Glutamatergic neuron (in vitro differentiated cells): ENCODE measurements at regions not wholly inside any gene's neighbourhood (a gene's known extent, or its start where the extent isn't known, plus 50 kb on each side); places are given as distances from the start of the nearest gene placed in this dataset.

Experiments
- DNase-seq: peaks from one replicate; pipeline ENCODE4 v3.0.0; 2022
- H3K27ac Mint-ChIP-seq: one replicate; pipeline ENCODE4 v1.8.0; 2020; ENCODE audit warnings: mild to moderate bottlenecking, mixed read lengths, inconsistent platforms; ENCODE audit not compliant: unreplicated experiment
- H3K27me3 Mint-ChIP-seq: one replicate; pipeline ENCODE4 v1.8.0; 2020; ENCODE audit warnings: mild to moderate bottlenecking, moderate library complexity, mixed read lengths, inconsistent platforms; ENCODE audit not compliant: unreplicated experiment
- H3K36me3 Mint-ChIP-seq: one replicate; pipeline ENCODE4 v1.8.0; 2020; ENCODE audit warnings: mild to moderate bottlenecking, mixed read lengths, inconsistent platforms; ENCODE audit not compliant: unreplicated experiment
- H3K4me1 Mint-ChIP-seq: one replicate; pipeline ENCODE4 v1.8.0; 2020; ENCODE audit warnings: mild to moderate bottlenecking, low read depth, mixed read lengths, inconsistent platforms; ENCODE audit not compliant: unreplicated experiment
- H3K4me3 Mint-ChIP-seq: one replicate; pipeline ENCODE4 v1.8.0; 2020; ENCODE audit warnings: mild to moderate bottlenecking, mixed read lengths, inconsistent platforms; ENCODE audit not compliant: unreplicated experiment
- H3K9me3 Mint-ChIP-seq: one replicate; pipeline ENCODE4 v1.8.0; 2020; ENCODE audit warnings: mild to moderate bottlenecking, moderate library complexity, mixed read lengths, inconsistent platforms; ENCODE audit not compliant: unreplicated experiment
- TF ChIP-seq, protein P1 (sequence below): fragments of 200-600 bp; sonication (generic); IDR thresholded peaks from one replicate; pipeline ENCODE4 v1.5.0; 2021; ENCODE audit not compliant: partially characterized antibody, unreplicated experiment

DNA sequence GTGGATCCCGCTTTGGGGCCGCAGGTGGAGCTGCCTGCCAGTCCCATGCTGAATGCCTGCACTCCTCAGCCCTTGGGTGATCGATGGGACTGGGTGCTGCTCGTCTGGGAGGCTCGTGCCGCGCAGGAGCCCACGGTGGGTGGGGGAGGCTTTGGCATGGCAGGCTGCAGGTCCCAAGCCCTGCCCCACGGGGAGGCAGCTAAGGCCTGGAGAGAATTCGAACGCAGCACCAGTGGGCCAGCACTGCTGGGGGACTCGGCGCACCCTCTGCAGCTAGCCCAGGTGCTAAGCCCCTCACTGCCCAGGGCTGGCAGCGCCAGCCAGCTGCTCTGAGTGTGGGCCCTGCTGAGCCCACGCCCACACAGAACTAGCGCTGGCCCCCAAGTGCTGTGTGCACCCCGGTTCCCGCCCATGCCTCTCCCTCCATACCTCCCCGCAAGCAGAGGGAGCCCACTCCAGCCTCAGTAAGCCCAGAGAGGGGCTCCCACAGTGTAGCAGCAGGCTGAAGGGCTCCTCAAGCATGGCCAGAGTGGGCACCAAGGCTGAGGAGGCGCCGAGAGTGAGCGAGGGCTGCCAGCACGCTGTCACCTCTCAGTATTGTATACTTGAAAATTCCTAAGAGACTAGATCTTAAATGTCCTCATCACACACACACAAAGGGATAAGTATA is 1654.2 kb upstream of the SLC39A10 start:
- DNase-seq = no peak
- Mint-ChIP-seq H3K27ac (no peak overlapping the region), H3K27me3 (peaks cover 2% of the 10 kb centered on the region), H3K4me1 (no peaks in the 10 kb centered on the region), H3K9me3 (no peaks in the 10 kb centered on the region), H3K36me3 (peaks cover 6% of the 10 kb centered on the region), H3K4me3 (no peak overlapping the region)
- TF ChIP-seq, protein P1, sequence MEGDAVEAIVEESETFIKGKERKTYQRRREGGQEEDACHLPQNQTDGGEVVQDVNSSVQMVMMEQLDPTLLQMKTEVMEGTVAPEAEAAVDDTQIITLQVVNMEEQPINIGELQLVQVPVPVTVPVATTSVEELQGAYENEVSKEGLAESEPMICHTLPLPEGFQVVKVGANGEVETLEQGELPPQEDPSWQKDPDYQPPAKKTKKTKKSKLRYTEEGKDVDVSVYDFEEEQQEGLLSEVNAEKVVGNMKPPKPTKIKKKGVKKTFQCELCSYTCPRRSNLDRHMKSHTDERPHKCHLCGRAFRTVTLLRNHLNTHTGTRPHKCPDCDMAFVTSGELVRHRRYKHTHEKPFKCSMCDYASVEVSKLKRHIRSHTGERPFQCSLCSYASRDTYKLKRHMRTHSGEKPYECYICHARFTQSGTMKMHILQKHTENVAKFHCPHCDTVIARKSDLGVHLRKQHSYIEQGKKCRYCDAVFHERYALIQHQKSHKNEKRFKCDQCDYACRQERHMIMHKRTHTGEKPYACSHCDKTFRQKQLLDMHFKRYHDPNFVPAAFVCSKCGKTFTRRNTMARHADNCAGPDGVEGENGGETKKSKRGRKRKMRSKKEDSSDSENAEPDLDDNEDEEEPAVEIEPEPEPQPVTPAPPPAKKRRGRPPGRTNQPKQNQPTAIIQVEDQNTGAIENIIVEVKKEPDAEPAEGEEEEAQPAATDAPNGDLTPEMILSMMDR = no peak

DNA sequence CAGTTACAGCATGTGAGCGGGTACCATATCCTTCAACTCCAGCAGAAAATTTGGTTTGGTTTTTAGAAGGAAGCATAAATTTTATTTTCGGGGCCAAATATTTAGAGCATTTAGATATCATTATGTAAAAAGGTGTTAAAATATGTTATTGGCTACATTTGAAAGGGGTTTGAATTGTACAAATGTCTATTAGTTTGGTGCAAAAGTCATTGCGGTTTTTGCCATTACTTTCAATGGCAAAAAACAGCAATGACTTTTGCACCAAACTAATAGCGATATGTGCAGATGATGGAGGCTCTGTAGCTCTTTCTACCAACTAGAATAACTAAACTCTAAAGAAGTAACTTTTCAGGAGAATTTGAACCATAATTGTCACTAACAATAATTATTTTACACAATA is 1666.2 kb upstream of the SLC39A10 start:
- Mint-ChIP-seq H3K9me3 (no peaks in the 10 kb centered on the region), H3K27ac (no peak overlapping the region), H3K27me3 (no peaks in the 10 kb centered on the region), H3K36me3 (peaks cover 4% of the 10 kb centered on the region), H3K4me3 (no peak overlapping the region), H3K4me1 (no peaks in the 10 kb centered on the region)
- TF ChIP-seq, protein P1 = no peak
- DNase-seq = no peak

DNA sequence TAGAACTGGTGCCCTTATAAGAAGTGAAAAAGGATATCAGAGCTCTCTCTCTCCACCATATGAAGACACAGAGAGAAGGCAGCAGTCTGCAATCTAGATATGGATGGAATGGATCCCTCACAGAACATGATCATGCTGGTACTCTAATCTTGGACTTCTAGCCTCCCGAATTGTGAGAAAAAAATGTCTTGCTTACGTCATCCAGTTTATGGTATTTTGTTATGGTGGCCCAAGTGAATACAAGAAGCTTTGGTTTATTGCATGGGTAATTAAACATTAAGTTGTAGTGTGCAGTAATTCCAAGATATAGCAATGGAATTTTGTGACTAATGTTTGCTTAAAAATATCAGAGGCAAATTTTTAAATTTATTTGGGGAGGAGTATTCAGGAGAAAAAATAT is 1667.4 kb upstream of the SLC39A10 start:
- Mint-ChIP-seq H3K27ac (no peak overlapping the region), H3K36me3 (peaks cover 4% of the 10 kb centered on the region), H3K4me1 (peaks cover 1% of the 10 kb centered on the region), H3K9me3 (no peaks in the 10 kb centered on the region), H3K27me3 (no peaks in the 10 kb centered on the region), H3K4me3 (no peak overlapping the region)
- DNase-seq = no peak
- TF ChIP-seq, protein P1 = no peak

DNA sequence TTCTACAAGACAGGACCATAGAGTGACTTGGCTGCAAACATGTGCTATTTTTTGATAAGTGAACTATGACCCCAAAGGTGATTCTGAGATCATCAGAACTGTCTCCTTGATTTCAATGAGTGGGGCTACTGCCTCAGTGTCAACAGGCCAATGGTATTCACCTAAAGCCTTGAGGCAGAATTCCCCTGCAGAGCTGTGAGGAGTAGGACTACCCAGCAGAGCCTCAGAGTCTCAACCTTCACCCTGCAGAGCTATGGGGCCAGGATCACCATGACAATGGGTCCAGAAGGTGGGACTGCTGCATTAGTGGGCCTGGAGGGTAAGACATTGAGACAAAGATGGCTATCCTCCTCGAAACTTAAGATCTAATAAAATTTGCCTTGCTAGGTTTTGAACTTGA is 1668.2 kb upstream of the SLC39A10 start:
- Mint-ChIP-seq H3K27ac (no peak overlapping the region), H3K36me3 (peaks cover 4% of the 10 kb centered on the region), H3K4me1 (peaks cover 6% of the 10 kb centered on the region), H3K4me3 (no peak overlapping the region), H3K27me3 (no peaks in the 10 kb centered on the region), H3K9me3 (no peaks in the 10 kb centered on the region)
- no peak for DNase-seq
- TF ChIP-seq, protein P1 = no peak

DNA sequence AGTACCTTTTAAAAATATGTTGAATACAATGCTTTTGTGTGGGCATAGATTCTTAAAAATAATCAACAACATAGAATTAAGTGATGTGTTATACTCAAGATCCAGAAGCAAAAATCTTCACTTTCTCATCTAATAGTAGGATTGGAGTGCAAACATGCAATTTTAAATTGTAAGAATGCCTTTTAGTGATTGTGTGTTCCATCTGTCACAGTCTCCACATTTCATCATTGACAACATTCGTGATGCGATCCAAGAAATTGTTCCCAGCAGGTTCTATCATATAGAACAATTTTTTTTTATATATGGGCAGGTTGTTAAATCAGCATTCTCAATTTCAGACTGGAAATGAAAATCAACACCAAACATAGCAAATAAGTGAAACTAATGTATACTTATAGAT is 1671.8 kb upstream of the SLC39A10 start:
- Mint-ChIP-seq H3K9me3 (no peaks in the 10 kb centered on the region), H3K36me3 (peaks cover 4% of the 10 kb centered on the region), H3K4me1 (peaks cover 10% of the 10 kb centered on the region), H3K4me3 (no peak overlapping the region), H3K27ac (no peak overlapping the region), H3K27me3 (peaks cover 2% of the 10 kb centered on the region)
- no peak for DNase-seq
- TF ChIP-seq, protein P1 = no peak
